ENCODE measurements at regions not wholly inside any gene's neighbourhood (a gene's known extent, or its start where the extent isn't known, plus 50 kb on each side); places are given as distances from the start of the nearest gene placed in this dataset.
"Not testable (repeated sequence)": the region's sequence is repeated elsewhere in the genome, so short reads cannot be mapped to it uniquely, and the experiment has no call there.

DNA sequence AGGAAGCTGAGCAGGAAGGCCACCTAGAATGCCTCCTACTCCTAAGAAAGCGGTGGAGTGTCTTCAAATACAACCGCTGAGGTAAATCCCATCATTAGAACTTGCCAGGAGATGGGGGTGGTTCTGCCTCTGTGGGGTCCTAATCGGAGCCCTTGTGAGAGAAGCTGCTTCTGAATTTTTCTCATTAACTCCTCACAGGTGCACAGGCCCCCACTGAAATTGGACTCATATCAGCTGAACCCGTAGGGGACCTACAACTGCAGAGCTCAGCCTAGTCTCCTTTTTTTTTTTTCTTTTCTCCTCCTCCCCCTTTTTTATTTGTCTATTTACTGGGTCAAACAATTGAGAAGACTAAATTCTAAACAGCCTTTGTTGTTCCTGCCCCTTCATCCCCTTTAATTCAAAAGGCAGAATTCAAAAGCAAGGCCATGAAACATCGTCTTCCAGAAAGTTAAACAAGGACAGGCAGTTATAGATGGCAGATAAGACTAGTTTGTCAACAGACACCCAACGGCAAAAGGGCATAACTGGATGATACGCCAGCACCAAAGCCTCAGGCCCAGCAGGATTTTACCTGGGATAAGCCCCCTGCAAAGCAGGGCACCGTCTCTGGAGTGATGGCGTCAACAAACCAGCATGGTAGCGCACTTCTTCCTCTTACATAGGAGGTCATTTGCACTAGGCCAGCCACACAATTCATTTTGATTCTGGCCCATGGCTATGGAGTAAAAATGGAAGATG is 213.7 kb upstream of the HES1 start:
- intact Hi-C loops (cut with DNase I) = no loop called here
- Histone ChIP-seq H3K9me3 (ENCODE audit: control insufficient read depth, low read length) (peaks cover 18% of the 10 kb centered on the region), H3K36me3 (ENCODE audit: control insufficient read depth in 1 of 2, insufficient read depth in 2 of 2, low read length in 1 of 2) (no peaks in the 10 kb centered on the region), H3K27ac (ENCODE audit: low read depth in 1 of 2, low read length in 2 of 2) (no peak overlapping the region), H3K27me3 (ENCODE audit: control insufficient read depth in 1 of 2, insufficient read depth in 2 of 2, low read length in 1 of 2) (no peaks in the 10 kb centered on the region), H3K4me3 (ENCODE audit: low read length in 2 of 2) (no peak overlapping the region), H3K4me1 (ENCODE audit: control insufficient read depth in 1 of 2, insufficient read depth in 2 of 2, low read length in 2 of 2) (no peaks in the 10 kb centered on the region)
- 95 to 97% methylated on average over 10 of the region's 10 CpGs for WGBS, 2 donors
- no peak for DNase-seq
- ATAC-seq (ENCODE audit: low FRiP score) = no peak

DNA sequence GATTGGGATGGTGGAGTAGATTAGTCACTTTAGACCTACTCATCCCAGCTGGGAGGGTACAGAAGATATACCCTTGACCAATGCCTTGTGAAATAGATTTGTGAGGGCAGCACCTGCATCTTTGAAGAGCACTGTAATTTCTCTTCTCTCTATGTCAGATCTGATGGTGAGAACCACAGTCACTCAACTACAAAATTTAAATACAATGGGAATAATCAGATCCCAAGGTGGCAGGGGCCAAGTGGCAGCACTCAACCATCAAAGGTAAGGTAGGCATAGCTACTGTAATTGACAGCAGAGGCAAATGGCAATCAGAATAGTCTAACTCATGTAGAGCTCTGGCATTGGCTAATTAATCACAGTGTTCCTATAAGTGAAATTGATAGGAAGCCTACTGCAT is 212.0 kb upstream of the HES1 start:
- peaks cover 18% of the 10 kb centered on the region for H3K9me3 ChIP-seq (ENCODE audit: control insufficient read depth, low read length)
- H3K4me1 ChIP-seq (ENCODE audit: control insufficient read depth in 1 of 2, insufficient read depth in 2 of 2, low read length in 2 of 2); H3K27ac ChIP-seq (ENCODE audit: low read depth in 1 of 2, low read length in 2 of 2); H3K4me3 ChIP-seq (ENCODE audit: low read length in 2 of 2); intact Hi-C loops (cut with DNase I); ATAC-seq (ENCODE audit: low FRiP score); DNase-seq; H3K36me3 ChIP-seq (ENCODE audit: control insufficient read depth in 1 of 2, insufficient read depth in 2 of 2, low read length in 1 of 2); H3K27me3 ChIP-seq (ENCODE audit: control insufficient read depth in 1 of 2, insufficient read depth in 2 of 2, low read length in 1 of 2): not testable (repeated sequence)

DNA sequence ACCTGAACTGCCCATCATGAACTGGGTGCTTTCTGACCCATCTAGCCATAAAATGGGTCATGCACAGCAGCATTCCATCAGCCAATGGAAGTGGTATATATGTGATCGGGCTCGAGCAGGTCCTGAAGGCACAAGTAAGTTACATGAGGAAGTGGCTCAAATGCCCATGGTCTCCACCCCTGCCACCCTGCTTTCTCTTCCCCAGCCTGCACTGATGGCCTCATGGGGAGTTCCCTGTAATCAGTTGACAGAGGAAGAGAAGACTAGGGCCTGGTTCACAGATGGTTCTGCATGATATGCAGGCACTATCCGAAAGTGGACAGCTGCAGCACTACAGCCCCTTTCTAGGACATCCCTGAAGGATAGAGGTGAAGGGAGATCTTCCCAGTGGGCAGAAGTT is 209.9 kb upstream of the HES1 start:
- intact Hi-C loops (cut with DNase I); H3K27me3 ChIP-seq (ENCODE audit: control insufficient read depth in 1 of 2, insufficient read depth in 2 of 2, low read length in 1 of 2); ATAC-seq (ENCODE audit: low FRiP score); H3K36me3 ChIP-seq (ENCODE audit: control insufficient read depth in 1 of 2, insufficient read depth in 2 of 2, low read length in 1 of 2); H3K4me1 ChIP-seq (ENCODE audit: control insufficient read depth in 1 of 2, insufficient read depth in 2 of 2, low read length in 2 of 2); H3K27ac ChIP-seq (ENCODE audit: low read depth in 1 of 2, low read length in 2 of 2); H3K4me3 ChIP-seq (ENCODE audit: low read length in 2 of 2): not testable (repeated sequence)
- peak in 1 of 2 donors; percentile 54 for DNase-seq
- WGBS, 2 donors = 94 to 96% methylated on average over 3 of the region's 3 CpGs
- peaks cover 18% of the 10 kb centered on the region for H3K9me3 ChIP-seq (ENCODE audit: control insufficient read depth, low read length)

DNA sequence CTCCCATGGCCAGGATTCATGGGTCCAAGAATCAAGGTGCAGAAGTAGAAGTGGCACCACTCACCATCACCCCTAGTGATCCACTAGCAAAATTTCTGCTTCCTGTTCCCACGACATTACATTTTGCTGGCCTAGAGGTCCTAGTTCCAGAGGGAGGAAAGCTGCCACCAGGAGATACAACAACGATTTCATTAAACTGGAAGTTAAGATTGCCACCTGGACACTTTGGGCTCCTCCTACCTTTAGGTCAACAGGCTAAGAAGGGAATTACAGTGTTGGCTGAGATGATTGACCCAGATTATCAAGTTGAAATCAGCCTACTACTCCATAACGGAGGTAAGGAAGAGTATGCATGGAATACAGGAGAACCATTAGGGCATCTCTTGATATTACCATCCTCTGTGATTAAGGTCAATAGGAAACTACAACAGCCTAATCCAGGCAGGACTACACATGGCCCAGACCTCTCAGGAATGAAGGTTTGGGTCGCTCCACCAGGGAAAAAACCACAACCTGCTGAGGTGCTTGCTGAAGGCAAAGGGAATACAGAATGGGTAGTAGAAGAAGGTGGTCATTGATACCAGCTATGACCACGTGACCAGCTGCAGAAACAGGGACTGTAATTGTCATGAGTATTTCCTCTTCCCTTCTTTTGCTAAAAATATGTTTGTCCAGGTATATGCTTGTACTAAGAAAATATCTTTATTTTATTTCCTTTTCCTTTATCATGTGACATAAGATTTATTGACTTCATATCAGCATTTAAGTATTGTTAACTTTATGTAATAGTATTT is 208.3 kb upstream of the HES1 start:
- H3K36me3 ChIP-seq (ENCODE audit: control insufficient read depth in 1 of 2, insufficient read depth in 2 of 2, low read length in 1 of 2); ATAC-seq (ENCODE audit: low FRiP score); H3K4me3 ChIP-seq (ENCODE audit: low read length in 2 of 2); H3K27me3 ChIP-seq (ENCODE audit: control insufficient read depth in 1 of 2, insufficient read depth in 2 of 2, low read length in 1 of 2); H3K4me1 ChIP-seq (ENCODE audit: control insufficient read depth in 1 of 2, insufficient read depth in 2 of 2, low read length in 2 of 2); DNase-seq; H3K27ac ChIP-seq (ENCODE audit: low read depth in 1 of 2, low read length in 2 of 2); intact Hi-C loops (cut with DNase I): not testable (repeated sequence)
- H3K9me3 ChIP-seq (ENCODE audit: control insufficient read depth, low read length) = peaks cover 15% of the 10 kb centered on the region
- WGBS, 2 donors = 94 to 95% methylated on average over 5 of the region's 5 CpGs

DNA sequence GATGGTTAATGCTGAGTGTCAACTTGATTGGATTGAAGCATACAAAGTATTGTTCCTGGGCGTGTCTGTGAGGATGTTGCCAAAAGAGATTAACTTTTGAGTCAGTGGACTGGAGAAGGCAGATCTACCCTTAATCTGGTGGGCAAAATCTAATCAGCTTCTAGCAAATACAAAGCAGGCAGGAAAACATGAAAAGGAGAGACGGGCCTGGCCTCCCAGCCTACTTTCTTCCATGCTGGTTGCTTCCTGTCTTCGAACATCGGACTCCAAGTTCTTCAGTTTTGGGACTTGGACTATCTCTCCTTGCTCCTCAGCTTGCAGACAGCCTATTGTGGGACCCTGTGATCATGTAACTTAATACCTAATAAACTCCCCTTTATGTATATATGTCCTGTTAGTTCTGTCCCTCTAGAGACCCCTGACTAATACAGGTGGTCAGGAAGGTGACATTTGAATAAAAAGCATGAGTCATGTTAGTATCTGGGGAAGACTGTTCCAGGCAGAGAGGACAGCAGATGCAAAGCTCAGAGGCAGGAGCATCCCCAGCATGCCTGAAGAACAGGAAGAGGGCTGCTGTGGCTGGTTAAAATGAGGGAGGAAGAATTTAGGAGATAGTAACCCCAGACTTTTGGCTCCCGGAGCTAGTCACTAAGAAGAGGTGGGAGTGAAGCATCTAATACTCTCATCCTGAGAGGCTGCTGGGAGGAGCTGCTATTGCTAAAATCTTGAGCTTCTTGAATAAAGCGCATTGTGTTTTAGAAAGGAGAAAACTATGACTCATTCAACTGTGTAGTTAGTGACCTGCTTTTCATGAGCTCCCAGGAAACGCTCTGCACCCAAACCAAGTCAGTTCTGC is 207.4 kb upstream of the HES1 start:
- Histone ChIP-seq H3K4me1 (ENCODE audit: control insufficient read depth in 1 of 2, insufficient read depth in 2 of 2, low read length in 2 of 2) (no peaks in the 10 kb centered on the region), H3K27me3 (ENCODE audit: control insufficient read depth in 1 of 2, insufficient read depth in 2 of 2, low read length in 1 of 2) (no peaks in the 10 kb centered on the region), H3K36me3 (ENCODE audit: control insufficient read depth in 1 of 2, insufficient read depth in 2 of 2, low read length in 1 of 2) (no peaks in the 10 kb centered on the region), H3K9me3 (ENCODE audit: control insufficient read depth, low read length) (peaks cover 9% of the 10 kb centered on the region), H3K4me3 (ENCODE audit: low read length in 2 of 2) (no peak overlapping the region), H3K27ac (ENCODE audit: low read depth in 1 of 2, low read length in 2 of 2) (no peak overlapping the region)
- DNase-seq (no peak), ATAC-seq (ENCODE audit: low FRiP score) (no peak)
- intact Hi-C loops (cut with DNase I) = no loop called here
- WGBS, 2 donors = 78 to 80% methylated on average over 7 of the region's 7 CpGs

DNA sequence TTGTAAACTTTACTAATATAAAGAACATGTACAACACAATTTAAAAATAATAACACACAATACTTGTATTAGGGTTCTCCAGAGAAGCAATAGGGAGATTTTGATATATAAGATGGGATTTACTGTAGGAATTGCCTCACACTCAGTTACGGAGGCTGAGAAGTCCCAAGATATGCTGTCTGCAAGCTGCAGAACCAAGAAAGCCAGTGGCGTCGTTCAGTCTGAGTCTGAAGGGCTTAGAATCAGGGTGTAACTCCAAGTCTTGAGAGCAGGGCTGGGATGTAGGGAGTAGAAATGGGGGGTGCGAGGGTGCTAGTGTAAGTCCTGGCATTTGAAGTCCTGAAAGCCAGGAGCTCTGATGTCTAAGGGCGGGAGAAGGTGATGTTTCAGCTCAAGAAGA is 206.6 kb upstream of the HES1 start:
- Histone ChIP-seq H3K36me3 (ENCODE audit: control insufficient read depth in 1 of 2, insufficient read depth in 2 of 2, low read length in 1 of 2) (no peaks in the 10 kb centered on the region), H3K27ac (ENCODE audit: low read depth in 1 of 2, low read length in 2 of 2) (no peak overlapping the region), H3K4me1 (ENCODE audit: control insufficient read depth in 1 of 2, insufficient read depth in 2 of 2, low read length in 2 of 2) (no peaks in the 10 kb centered on the region), H3K9me3 (ENCODE audit: control insufficient read depth, low read length) (peaks cover 8% of the 10 kb centered on the region), H3K4me3 (ENCODE audit: low read length in 2 of 2) (no peak overlapping the region), H3K27me3 (ENCODE audit: control insufficient read depth in 1 of 2, insufficient read depth in 2 of 2, low read length in 1 of 2) (no peaks in the 10 kb centered on the region)
- WGBS, 2 donors = 90 to 96% methylated on average over 5 of the region's 5 CpGs
- no peak for DNase-seq
- intact Hi-C loops (cut with DNase I) = no loop called here
- ATAC-seq (ENCODE audit: low FRiP score) = no peak

DNA sequence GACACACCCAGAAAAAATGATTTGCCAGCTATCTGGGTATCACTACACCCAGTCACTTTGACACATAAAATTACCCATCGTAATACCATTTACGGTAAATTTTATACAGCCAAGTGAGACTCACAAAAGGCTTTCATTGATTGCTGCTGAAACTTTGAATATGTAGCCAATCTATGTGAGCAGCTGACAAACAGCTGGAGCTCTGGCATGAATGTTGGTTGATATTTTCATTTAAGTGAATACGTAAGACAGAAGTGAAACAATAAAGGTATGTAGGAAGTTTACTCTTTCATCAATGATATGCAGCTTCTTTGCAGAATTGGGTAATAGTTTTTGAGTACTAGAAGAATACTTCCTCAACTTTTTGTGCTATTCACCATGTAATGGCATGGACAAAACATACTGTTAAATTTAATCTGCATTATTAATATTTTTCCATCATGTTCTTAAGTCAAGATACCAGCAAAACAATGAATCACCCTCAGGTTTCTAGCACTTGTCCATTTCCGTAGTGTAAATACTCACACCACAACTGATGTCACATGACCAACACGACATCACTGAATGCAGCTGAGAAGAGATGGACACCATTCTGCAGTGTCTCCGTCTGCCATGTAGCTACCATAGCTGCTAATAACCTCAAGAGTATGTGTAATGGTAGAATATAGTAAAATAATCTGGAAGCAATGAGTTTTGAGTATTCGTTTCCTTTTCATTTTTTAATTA is 205.9 kb upstream of the HES1 start:
- ATAC-seq (ENCODE audit: low FRiP score) = no peak
- intact Hi-C loops (cut with DNase I) = no loop called here

DNA sequence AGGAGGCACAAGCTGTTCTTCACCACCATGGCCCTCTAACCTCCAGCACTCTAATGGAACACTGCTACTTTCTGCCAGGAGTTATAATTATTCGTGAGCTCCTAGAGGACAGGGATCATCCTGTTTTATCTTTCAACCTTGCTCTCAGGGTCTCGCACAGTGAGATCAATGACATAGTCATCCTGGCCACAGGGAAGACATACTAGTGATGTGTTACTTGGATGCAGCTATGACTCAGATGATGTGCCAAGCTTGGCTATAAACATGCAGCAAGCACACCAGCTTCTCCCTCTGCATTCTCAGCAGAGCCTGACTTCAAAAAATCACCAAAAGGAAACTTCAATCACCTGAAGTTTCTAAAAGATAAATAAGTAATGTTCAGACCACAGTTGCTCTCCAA is 203.8 kb upstream of the HES1 start:
- 93 to 94% methylated on average over 2 of the region's 2 CpGs for whole genome bisulfite sequencing, 2 donors
- no peak overlapping the region for H3K27ac ChIP-seq (ENCODE audit: low read depth in 1 of 2, low read length in 2 of 2)
- no peaks in the 10 kb centered on the region for H3K9me3 ChIP-seq (ENCODE audit: control insufficient read depth, low read length)
- H3K36me3 ChIP-seq (ENCODE audit: control insufficient read depth in 1 of 2, insufficient read depth in 2 of 2, low read length in 1 of 2) = no peaks in the 10 kb centered on the region
- H3K27me3 ChIP-seq (ENCODE audit: control insufficient read depth in 1 of 2, insufficient read depth in 2 of 2, low read length in 1 of 2) = no peaks in the 10 kb centered on the region
- no peak overlapping the region for H3K4me3 ChIP-seq (ENCODE audit: low read length in 2 of 2)
- DNase-seq (no peak), ATAC-seq (ENCODE audit: low FRiP score) (no peak)
- intact Hi-C loops (cut with DNase I) = no loop called here
- no peaks in the 10 kb centered on the region for H3K4me1 ChIP-seq (ENCODE audit: control insufficient read depth in 1 of 2, insufficient read depth in 2 of 2, low read length in 2 of 2)

More for the DNA sequence above, 205.9 kb upstream of the HES1 start:
- Histone ChIP-seq H3K4me1 (ENCODE audit: control insufficient read depth in 1 of 2, insufficient read depth in 2 of 2, low read length in 2 of 2) (no peaks in the 10 kb centered on the region), H3K36me3 (ENCODE audit: control insufficient read depth in 1 of 2, insufficient read depth in 2 of 2, low read length in 1 of 2) (no peaks in the 10 kb centered on the region), H3K27me3 (ENCODE audit: control insufficient read depth in 1 of 2, insufficient read depth in 2 of 2, low read length in 1 of 2) (no peaks in the 10 kb centered on the region), H3K27ac (ENCODE audit: low read depth in 1 of 2, low read length in 2 of 2) (no peak overlapping the region), H3K9me3 (ENCODE audit: control insufficient read depth, low read length) (peaks cover 2% of the 10 kb centered on the region), H3K4me3 (ENCODE audit: low read length in 2 of 2) (no peak overlapping the region)
- DNase-seq = no peak
- 97% methylated on average over 7 of the region's 7 CpGs for WGBS, 2 donors

Data from aorta (tissue), 5 donors.